EH (cell line): ENCODE measurements at regions not wholly inside any gene's neighbourhood (a gene's known extent, or its start where the extent isn't known, plus 50 kb on each side); places are given as distances from the start of the nearest gene placed in this dataset.

Source experiments
- DNase-seq: peaks from one replicate; pipeline ENCODE4 v3.0.0-alpha.2; 2015; ENCODE audit warnings: low read depth

GRCh38 chr7:45985902-45986301 lies 64.8 kb upstream of the IGFBP3 start:
- DNase-seq, result peak; percentile 84

- DNase-seq, result peak; percentile 27
Measured at GRCh38 chr7:45984386-45985295, 63.6 kb upstream of the IGFBP3 start.

GRCh38 chr7:45983720-45984255 lies 62.7 kb upstream of the IGFBP3 start:
- no peak for DNase-seq

GRCh38 chr7:45982907-45983719 lies 62.0 kb upstream of the IGFBP3 start:
- no peak for DNase-seq

- DNase-seq, result no peak
Measured at GRCh38 chr7:45982132-45982531, 61.1 kb upstream of the IGFBP3 start.

GRCh38 chr7:45980973-45981372 lies 59.9 kb upstream of the IGFBP3 start:
- DNase-seq, result peak; percentile 30

GRCh38 chr7:45980181-45980905 lies 59.3 kb upstream of the IGFBP3 start:
- peak; percentile 79 for DNase-seq

GRCh38 chr7:45979275-45980180 lies 58.5 kb upstream of the IGFBP3 start:
- DNase-seq, result no peak

GRCh38 chr7:45978731-45979211 lies 57.7 kb upstream of the IGFBP3 start:
- peak; percentile 55 for DNase-seq

GRCh38 chr7:45978010-45978681 lies 57.1 kb upstream of the IGFBP3 start:
- DNase-seq, result peak; percentile 99

GRCh38 chr7:45977256-45977780 lies 56.2 kb upstream of the IGFBP3 start:
- no peak for DNase-seq

GRCh38 chr7:45976485-45976856 lies 55.4 kb upstream of the IGFBP3 start:
- no peak for DNase-seq

- DNase-seq, result no peak
Measured at GRCh38 chr7:45975847-45976484, 54.9 kb upstream of the IGFBP3 start.

GRCh38 chr7:45975367-45975766 lies 54.3 kb upstream of the IGFBP3 start:
- no peak for DNase-seq

- DNase-seq, result no peak
Measured at GRCh38 chr7:45974540-45975360, 53.7 kb upstream of the IGFBP3 start.

- DNase-seq, result peak; percentile 27
Measured at GRCh38 chr7:45973725-45974532, 52.9 kb upstream of the IGFBP3 start.

- no peak for DNase-seq
Measured at GRCh38 chr7:45972629-45973312, 51.7 kb upstream of the IGFBP3 start.
